NCI-H1092 treated with DMSO at 0.1 percent for 48 hours (cell line): ENCODE measurements at regions not wholly inside any gene's neighbourhood (a gene's known extent, or its start where the extent isn't known, plus 50 kb on each side); places are given as distances from the start of the nearest gene placed in this dataset.
"Not testable (repeated sequence)": the region's sequence is repeated elsewhere in the genome, so short reads cannot be mapped to it uniquely, and the experiment has no call there.

Source experiments
- DNase-seq: peaks from one replicate; lab custom pipeline; 2025; lab: John Stamatoyannopoulos, UW

GRCh38 chr12:124218650-124219049 lies 76.2 kb upstream of the RFLNA start:
- DNase-seq, result not testable (repeated sequence)

DNA sequence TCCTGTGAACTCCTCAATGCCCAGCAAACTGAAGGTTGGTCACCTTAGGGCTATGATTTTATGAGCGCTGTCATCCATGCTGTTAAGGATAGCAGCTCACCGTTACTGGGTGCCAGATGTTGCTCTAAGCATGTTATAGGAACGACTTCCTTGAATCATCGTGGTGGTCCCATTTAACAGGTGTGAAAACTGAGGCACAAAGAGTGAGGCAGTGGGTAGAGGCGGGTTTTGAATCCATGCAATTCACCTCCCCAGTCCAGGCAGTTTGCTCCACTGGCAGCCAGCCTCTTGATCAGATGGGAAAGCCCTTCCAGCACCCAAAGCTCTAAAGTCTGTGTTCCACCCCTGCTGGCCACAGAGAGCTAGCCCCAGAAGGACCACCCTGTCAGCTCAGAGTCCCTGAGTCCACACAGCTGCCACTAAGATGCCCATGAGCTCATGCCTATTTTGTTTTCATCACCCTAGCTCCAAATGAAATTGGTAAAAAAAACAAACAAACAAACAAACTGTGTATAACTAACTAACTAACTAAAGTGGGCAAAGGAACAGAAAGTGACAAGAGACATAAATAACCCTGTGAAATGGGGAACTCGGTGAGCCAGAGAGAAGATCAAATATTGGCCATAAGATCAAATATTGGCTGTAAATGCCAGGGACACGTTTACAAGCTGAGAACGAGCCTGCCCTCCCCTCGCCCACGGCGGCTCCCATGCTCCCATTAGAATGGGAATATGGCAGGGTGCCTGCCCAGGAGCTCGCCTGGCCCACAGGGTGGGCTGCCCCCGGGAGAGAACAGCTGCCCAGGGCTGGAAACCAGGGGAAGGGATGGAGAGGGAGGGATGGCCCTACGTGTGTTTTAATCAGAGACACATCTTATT lies 72.3 kb upstream of the RFLNA start:
- DNase-seq, result peak; percentile 23

DNA sequence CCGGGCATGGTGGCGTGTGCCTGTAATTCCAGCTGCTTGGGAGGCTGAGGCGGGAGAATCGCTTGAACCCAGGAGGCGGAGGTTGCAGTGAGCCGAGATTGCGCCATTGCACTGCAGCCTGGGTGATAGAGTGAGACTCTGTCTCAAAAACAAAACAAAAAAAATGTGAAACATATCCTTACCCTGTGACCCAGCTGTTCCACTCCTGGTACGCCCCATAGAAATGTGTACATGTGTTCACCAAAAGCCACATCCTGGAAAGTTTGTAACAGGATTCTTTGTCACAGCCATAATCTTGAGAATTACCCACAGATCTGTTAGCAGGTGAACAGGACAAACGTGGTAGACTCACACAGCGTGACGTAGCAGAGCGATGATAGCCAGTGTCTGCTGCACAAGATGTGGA lies 71.2 kb upstream of the RFLNA start:
- not testable (repeated sequence) for DNase-seq

- no peak for DNase-seq
Measured at GRCh38 chr12:124224535-124225110, 70.3 kb upstream of the RFLNA start.

DNA sequence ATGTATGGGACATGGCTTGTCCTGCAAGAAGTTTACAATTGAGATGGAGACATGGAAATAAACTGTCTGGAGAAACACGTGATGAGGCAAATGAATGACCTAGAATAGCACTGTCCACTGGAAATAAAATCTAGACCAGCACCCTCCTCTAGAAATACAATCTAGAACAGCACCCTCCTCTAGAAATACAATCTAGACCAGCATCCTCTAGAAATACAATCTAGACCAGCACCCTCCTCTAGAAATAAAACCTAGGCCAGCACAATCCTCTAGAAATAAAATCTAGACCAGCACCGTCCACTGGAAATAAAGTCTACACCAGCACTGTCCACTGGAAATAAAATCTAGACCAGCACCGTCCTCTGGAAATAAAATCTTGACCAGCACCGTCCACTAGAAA lies 69.2 kb upstream of the RFLNA start:
- no peak for DNase-seq

GRCh38 chr12:124227951-124228711 lies 66.8 kb upstream of the RFLNA start:
- no peak for DNase-seq

GRCh38 chr12:124229520-124229919 lies 65.4 kb upstream of the RFLNA start:
- no peak for DNase-seq

DNA sequence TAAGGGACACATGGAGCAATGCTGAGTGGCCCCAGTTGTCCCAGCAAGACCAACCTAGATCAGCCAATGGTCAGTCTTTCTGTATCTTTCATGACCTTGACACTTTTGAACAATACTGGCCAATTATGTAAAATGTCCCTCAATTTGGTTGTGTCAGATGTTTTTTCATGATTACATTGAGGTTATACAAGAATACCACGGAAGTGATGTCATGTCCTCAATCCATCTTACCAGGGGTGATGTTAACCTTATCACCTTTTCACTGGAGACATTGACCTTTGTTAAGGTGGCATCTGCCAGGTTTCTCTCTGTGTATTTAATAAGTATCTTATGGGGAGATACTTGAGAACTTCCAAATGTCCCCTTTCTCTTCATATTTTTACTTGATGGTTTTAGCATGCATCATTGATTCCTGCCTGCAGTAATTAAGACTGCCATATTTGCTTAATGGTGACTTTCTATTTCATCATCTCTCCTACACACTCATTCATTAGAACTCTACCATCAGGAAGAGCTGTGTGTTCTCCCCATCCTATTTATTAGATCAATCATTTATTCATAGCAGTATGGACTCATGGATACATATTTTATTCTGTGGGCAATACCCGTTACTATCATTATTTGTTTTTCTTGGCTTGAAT lies 64.7 kb upstream of the RFLNA start:
- no peak for DNase-seq

DNA sequence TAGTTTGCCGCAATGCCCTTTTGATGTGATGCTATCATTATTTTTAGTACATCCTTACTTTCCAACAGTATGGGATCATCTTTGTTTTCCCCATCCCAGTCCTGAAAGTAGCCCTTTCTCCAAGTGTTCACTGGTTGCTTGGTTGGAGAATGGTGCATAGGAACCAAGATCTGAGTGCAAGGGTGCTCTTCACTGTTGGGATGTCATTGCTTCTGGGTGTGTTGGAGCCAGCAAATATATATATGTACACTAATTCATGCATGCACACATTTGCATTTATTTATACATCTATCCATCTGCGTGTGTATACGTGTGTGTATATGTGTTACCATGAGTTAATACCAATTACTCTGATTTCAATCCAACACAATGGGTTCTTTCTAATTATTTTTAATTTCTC lies 64.1 kb upstream of the RFLNA start:
- no peak for DNase-seq

DNA sequence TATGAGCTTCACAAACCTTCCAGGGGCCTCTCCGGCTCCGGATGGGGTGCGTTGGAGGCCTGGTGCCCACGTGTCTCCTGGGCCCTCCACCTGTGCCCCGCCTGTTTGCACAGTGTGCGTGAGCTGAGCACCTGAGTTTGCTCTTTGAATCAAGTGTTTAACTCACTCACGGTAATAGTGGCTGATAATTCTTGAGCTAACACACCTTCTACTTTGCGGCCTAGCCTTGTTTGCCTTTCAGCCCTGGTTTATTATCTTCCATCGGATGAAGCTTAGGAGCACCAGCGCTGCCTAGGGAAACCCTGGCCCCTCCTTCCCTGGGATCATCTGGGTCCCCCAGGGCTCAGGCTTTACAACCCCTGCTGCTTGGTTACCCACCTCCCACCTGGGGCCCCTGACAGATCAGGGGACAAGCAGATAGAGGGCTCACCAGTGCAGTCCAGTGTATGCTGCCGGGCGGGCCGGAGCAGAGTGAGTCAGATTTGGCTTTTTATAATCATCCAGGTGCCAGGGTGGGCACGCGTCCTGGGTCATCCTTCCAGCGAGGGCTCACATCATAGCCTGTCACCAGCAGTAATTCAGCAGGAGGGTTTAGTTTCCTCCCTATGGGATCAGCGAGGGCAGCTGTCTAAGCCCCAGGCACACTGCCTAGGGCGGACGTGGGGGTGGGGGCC lies 62.8 kb upstream of the RFLNA start:
- peak; percentile 51 for DNase-seq

DNA sequence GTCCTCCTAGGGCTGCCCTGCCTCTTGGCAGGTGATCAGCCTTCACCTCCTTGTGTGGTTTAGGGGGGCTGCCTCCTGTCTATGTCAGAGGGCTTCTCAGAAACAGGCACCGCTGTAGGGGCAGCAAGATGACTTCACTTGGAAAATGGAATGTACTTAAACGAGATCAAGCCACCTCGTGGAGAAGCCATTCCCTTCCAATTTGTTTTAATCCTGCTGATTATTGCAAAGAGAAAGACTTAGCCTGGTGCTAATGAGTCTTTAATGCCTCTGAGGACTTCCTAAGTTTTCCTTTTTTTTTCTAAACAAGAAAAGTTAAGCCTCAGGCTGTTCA lies 62.3 kb upstream of the RFLNA start:
- peak; percentile 14 for DNase-seq

DNA sequence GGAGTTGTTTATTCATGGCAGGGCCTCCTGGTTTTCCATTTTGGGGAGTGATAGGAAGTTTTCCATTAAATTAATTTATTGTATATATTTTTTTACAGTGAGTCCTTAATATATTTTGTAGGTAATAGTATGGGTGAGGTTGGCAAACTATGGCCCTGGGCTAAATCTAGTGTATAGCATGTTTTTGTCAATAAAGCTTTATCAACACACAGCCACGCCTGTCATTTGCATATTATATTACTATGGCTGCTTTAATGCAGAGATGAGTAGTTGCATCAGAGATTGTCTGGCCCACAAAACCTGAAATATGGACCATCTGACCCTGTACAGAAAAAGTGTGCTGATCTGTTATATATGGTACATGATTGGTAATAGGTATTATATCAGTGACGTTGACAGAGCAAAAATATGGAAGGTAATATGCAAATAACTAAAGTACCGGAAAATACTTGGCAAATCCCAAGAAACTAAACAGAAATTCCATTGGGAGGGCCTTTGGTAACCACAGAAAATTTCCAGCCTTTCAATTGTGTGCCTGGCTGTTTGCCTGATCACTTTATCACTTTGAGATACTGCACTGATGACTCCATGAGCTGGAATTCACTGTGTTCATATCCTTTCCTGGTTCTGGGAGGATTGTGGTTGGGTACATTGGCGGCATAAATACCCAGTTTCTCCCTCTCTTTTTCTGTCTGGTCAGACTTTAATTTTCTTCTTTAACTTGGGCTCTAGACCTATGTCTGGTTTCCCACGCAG lies 61.7 kb upstream of the RFLNA start:
- DNase-seq, result no peak

DNA sequence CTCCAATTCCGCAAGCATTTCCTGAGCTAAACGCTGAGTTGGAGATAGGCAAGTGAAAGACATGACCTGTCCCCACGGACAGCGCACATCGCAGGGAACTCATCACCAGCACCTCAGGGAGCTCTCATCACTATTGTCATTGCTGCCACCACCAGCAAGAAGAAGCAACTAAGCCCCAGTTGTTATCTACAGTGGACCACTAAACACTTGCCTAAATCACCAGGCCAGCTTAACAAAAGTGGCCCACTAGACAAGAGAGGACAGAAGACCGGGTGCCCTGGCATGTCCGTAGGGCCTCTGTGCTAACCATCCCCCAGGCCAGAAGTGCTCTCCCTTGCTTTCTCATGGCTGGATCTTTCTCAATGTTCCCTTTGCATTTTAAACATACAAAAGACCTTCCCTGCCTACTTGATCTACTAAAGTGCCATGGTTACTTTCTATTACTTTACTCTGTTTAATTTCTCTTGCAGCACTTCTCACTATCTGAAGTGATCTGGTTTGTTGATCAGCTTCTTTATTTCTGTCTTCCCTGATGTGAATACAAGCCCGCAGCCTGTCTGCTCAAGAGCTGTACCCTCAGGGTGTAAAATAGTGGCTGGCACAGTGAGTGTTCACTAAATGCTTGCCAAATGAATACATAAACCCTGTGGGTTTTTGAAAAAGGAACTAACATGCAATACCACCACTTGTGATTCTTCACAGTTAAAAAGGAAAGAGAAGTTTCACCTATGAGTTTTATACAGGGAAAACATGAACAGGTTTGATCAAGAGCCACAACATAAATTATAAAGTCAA lies 60.9 kb upstream of the RFLNA start:
- no peak for DNase-seq

- no peak for DNase-seq
Measured at GRCh38 chr12:124236625-124237031, 58.3 kb upstream of the RFLNA start.

DNA sequence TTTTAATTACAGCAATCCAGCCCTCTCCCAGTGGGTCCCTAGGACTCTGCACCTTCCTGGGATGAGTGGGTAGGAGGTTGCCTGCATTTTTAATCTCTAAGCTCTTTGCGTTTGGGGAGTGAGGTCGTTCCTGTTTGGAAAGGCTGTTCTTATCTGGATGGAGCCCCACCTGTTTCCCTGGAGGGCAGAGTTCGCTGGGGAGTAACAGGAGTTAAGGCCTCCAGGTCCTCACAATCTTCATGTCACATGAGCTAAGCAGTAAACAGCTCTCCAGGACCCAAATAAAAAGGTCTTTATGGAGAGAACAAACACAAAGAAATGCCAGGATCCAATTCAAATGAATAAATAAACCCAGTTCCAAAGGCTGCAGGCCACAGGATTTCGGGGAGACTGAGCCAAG lies 56.0 kb upstream of the RFLNA start:
- DNase-seq, result no peak

DNA sequence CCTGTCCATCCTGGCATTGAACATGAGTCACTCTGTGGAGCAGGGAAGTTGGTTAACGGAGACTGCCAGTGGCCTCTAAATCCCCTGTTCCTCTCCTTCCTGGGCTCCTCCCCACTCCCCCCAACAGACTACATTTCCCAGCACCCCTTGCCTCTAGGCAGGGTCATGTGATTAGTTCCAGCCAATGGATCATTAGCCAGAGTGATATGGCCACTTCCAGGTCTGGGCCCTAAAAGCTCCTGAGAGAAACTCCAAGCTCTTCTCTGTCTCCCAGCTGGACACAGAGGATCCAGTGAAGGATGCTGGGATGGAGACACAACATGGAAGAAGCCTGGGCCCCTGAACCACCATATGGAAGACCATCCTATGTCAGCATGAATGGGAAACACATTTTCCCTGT lies 54.4 kb upstream of the RFLNA start:
- no peak for DNase-seq

DNA sequence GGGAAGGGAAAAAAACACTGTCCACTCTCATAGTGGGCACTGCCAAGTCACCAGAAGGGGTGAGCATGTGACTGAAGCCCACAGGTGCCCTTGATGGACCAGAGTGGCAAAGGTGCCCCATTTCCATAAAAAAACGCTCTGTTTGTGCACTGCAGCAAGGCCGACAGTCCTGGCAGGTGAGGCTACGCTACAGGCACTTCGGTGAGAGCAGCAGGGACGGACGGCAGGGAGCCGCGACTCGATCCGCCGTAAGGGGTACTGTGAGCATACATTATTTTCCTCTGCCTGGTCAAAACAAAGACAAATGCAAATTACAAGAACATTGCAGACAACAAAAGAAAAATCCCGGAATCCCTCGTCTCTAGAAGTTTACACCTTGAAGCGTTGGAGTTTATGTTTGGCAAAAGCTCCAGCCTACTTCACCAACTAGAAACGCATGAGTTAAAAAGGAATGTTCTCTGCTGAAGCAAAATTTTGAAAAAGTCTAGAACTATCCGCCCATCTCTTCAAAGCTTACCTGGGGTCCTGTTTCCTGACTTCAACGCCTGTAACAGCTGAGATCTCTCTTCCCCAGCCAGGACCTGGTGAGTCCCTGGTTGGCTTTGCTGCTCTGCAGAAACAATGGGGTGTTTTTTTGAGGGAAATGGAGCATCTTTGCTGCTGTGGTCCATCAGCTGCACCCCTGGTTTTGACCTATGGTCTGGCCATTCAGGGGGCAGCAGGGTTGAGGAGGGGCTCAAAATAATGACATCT lies 52.9 kb upstream of the RFLNA start:
- DNase-seq, result no peak

- no peak for DNase-seq
Measured at GRCh38 chr12:124242529-124243065, 52.3 kb upstream of the RFLNA start.

GRCh38 chr12:124243936-124244335 lies 51.0 kb upstream of the RFLNA start:
- no peak for DNase-seq
